Activated CD4-positive, alpha-beta memory T cell treated with anti-CD3 and anti-CD28 coated beads, Interleukin-2, amount 10 ng/mL, durations not matched to agents 7 days and 5 days (primary cell): ENCODE measurements at regions not wholly inside any gene's neighbourhood (a gene's known extent, or its start where the extent isn't known, plus 50 kb on each side); places are given as distances from the start of the nearest gene placed in this dataset.
"Not testable (repeated sequence)": the region's sequence is repeated elsewhere in the genome, so short reads cannot be mapped to it uniquely, and the experiment has no call there.

Experiments used
- CTCF ChIA-PET: fragments of 350-600 bp; sonication (Branson Sonifier 250); formaldehyde crosslinking; loops from one replicate; lab custom pipeline; 2021; ENCODE audit warnings: antibody characterized with exemption, inconsistent platforms; lab: Charles Lee
- POLR2A ChIA-PET: fragments of 350-600 bp; sonication (Branson Sonifier 250); formaldehyde crosslinking; loops from one replicate; lab custom pipeline; 2021; ENCODE audit warnings: antibody characterized with exemption; lab: Charles Lee
- DNase-seq: peaks from one replicate; pipeline ENCODE4 v3.0.0-alpha.2; 2020
- H3K27ac Mint-ChIP-seq: one replicate; pipeline ENCODE4 v1.8.0; 2021; ENCODE audit warnings: mild to moderate bottlenecking, mixed read lengths
- H3K27me3 Mint-ChIP-seq: one replicate; pipeline ENCODE4 v1.8.0; 2021; ENCODE audit warnings: mixed read lengths
- H3K36me3 Mint-ChIP-seq: one replicate; pipeline ENCODE4 v1.8.0; 2021; ENCODE audit warnings: low read depth, mixed read lengths
- H3K4me1 Mint-ChIP-seq: one replicate; pipeline ENCODE4 v1.8.0; 2021; ENCODE audit warnings: mixed read lengths
- H3K4me3 Mint-ChIP-seq: one replicate; pipeline ENCODE4 v1.8.0; 2021; ENCODE audit warnings: mild to moderate bottlenecking, mixed read lengths
- H3K9me3 Mint-ChIP-seq: one replicate; pipeline ENCODE4 v1.8.0; 2021; ENCODE audit warnings: mixed read lengths

DNA sequence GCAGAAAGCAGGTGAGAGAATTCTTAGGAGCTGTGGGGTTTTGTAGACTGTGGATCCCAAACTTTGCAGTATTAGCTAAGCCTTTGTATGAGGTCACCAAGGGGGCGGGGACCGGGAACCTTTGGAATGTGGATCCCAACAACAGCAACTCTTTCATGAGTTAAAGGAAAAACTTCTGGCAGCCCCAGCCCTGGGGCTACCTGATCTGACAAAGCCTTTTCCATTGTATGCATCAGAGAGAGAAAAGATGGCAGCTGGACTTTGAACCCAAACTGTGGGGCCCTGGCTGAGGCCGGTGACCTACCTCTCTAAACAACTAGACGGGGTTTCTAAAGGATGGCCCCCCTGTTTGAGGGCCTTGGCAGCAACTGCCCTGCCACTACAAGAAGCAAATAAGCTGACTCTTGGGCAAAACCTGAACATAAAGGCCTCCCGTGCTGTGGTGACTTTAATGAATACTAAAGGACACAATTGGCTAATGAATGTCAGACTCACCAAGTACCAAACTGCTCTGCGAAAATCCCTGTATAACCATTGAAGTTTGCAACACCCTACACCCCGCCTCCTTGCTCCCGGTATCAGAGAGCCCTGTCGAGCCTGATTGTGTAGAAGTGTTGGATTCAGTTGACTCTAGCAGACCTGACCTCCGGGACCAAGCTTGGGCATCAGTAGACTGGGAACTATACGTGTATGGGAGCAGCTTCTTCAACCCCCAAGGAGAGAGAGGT lies 146.9 kb upstream of the OSBPL11 start:
- H3K27ac Mint-ChIP-seq, H3K4me1 Mint-ChIP-seq, H3K27me3 Mint-ChIP-seq, H3K36me3 Mint-ChIP-seq, POLR2A ChIA-PET, DNase-seq, H3K4me3 Mint-ChIP-seq, CTCF ChIA-PET, H3K9me3 Mint-ChIP-seq: not testable (repeated sequence)

DNA sequence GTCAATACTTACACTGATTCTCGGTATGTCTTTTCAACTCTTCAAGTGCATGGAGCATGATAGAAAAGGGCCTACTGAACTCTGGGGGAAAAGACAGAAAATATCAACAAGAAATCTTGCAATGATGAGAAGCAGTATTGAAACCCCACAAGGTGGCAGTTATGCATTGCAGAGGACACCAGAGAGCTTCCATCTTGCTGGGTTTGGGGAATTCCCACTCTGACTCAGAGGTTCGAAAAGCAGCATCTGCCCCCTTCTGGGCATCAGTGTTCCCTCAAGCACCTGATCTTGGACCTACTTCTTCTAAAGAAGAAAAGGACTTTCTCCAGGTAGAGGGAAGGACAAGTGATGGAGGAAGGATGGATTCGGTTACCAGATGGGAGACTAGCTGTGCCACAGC lies 147.5 kb upstream of the OSBPL11 start:
- H3K4me3 Mint-ChIP-seq, POLR2A ChIA-PET, H3K27ac Mint-ChIP-seq, H3K27me3 Mint-ChIP-seq, CTCF ChIA-PET, H3K9me3 Mint-ChIP-seq, H3K36me3 Mint-ChIP-seq, H3K4me1 Mint-ChIP-seq: not testable (repeated sequence)
- DNase-seq = peak; percentile 49

DNA sequence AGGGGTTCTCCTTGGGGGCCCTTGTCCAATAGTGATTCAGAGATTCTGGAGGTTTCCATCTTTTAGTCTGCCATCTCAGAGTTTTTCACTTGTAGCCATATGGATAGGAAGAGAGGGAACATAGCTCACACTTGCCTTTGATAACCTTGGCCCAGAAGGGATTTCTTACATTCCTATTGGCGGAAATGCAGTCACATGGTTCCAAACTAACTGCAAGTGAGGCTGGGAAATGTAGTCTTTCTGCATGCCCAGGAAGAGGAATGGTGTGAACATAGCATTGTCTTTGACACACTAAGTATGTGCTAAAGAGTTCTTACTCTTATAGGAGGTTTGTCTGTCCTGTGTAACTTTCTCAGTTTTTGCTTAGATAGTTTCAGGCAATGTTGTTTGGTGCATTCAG lies 161.8 kb upstream of the OSBPL11 start:
- H3K4me3 Mint-ChIP-seq, DNase-seq, H3K9me3 Mint-ChIP-seq, H3K27me3 Mint-ChIP-seq, H3K4me1 Mint-ChIP-seq, H3K36me3 Mint-ChIP-seq, H3K27ac Mint-ChIP-seq, CTCF ChIA-PET, POLR2A ChIA-PET: not testable (repeated sequence)

DNA sequence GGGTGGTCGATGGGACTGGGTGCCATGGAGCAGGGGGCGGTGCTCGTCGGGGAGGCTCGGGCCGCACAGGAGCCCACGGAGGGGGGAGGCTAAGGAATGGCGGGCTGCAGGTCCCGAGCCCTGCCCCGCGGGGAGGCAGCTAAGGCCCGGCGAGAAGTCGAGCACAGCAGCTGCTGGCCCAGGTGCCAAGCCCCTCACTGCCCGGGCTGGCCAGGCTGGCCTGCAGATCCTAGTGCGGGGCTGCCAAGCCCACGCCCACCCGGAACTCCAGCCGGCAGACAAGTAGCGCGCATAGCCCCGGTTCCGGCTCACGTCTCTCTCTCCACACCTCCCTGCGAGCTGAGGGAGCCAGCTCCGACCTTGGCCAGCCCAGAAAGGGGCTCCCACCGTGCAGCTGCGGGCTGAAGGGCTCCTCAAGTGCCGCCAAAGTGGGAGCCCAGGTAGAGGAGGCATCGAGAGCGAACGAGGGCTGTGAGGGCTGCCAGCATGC lies 163.4 kb upstream of the OSBPL11 start:
- H3K9me3 Mint-ChIP-seq, H3K4me1 Mint-ChIP-seq, POLR2A ChIA-PET, H3K4me3 Mint-ChIP-seq, DNase-seq, CTCF ChIA-PET, H3K27ac Mint-ChIP-seq, H3K36me3 Mint-ChIP-seq: not testable (repeated sequence)
- H3K27me3 Mint-ChIP-seq = peaks cover 14% of the 10 kb centered on the region

DNA sequence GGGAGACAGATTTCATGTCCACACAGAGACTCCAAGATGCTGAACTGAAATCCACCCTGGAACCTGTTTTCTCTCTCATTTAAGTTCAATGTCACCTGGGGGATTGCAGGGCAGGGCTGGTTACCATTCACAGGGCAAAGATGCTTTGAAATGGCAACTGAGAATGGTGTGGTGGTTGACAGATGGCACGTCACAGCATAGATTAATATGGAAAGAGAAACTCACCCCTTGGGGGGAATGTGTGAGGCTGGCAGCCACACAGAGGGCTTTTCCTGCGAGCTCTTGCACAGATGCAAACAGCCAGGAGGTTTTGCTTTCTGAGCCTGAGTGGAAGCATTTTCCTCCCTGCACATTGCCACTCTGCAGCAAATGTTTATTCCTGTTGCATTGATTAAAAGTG lies 167.3 kb upstream of the OSBPL11 start:
- H3K36me3 Mint-ChIP-seq, H3K4me1 Mint-ChIP-seq, CTCF ChIA-PET, H3K9me3 Mint-ChIP-seq, POLR2A ChIA-PET, H3K27ac Mint-ChIP-seq, DNase-seq, H3K4me3 Mint-ChIP-seq: not testable (repeated sequence)
- H3K27me3 Mint-ChIP-seq = peaks cover 40% of the 10 kb centered on the region

DNA sequence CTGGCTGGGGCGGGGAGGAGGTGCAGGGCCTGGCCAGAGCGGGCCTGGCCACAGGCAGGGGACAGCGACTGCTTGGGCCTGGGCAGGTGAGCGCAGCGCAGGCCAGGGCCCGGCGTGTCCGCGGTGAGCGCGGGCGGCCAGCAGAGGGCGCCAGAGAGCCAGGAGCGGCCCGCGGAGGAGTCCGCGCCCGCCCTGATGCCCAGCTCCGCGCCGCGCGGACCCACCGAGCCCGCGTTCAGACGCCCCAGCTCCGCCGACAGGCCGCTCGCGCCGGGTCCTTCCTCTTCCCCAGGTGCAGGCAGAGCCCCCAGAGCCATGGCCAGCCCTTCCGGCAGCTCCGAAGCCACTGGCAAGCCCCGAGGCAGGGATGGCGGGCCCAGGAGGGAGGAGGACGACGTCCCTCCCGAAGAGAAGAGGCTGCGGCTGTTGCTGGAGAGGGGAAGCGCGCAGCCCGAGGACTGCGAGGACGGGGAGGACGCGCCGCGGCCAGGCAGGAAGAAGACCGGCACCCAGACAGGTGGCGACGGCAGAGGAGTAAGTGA lies 171.1 kb upstream of the OSBPL11 start:
- H3K27me3 Mint-ChIP-seq = peaks cover 43% of the 10 kb centered on the region
- H3K4me1 Mint-ChIP-seq, H3K36me3 Mint-ChIP-seq, H3K9me3 Mint-ChIP-seq, H3K27ac Mint-ChIP-seq, POLR2A ChIA-PET: not testable (repeated sequence)
- CTCF ChIA-PET = interaction anchor here (0.7 kb wide), 2 partner anchors 152 to 1034 kb away, joined by 3 read pairs; no protein-coding TSS in a partner anchor
- DNase-seq = peak; percentile 47
- H3K4me3 Mint-ChIP-seq = peak overlapping the region; percentile 27

DNA sequence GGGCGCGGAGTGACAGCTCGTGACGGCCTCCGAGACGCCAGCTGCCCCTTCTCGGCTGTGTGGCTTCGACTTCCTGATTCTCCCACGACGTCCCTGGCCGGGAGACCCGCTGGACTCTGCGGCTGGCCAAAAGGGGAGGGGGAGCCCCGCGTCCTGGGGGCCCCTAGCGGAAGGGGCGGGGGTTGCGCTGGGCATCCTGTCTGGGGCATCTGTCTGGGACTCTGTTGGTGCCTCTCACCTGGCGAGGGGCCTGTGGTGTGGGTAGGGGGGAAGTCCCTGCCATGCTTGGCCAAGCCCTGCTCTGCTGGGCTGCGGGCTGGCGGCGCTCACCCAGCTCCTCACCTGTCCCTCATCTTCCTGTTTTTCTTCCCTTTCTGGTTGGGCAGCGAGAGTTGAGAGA lies 171.6 kb upstream of the OSBPL11 start:
- Mint-ChIP-seq H3K4me3 (peak overlapping the region; percentile 67), H3K27me3 (peaks cover 41% of the 10 kb centered on the region)
- CTCF ChIA-PET = interaction anchor here (0.7 kb wide), 2 partner anchors 151 to 1035 kb away, joined by 3 read pairs; no protein-coding TSS in a partner anchor
- H3K4me1 Mint-ChIP-seq, H3K36me3 Mint-ChIP-seq, H3K9me3 Mint-ChIP-seq, POLR2A ChIA-PET, DNase-seq, H3K27ac Mint-ChIP-seq: not testable (repeated sequence)

DNA sequence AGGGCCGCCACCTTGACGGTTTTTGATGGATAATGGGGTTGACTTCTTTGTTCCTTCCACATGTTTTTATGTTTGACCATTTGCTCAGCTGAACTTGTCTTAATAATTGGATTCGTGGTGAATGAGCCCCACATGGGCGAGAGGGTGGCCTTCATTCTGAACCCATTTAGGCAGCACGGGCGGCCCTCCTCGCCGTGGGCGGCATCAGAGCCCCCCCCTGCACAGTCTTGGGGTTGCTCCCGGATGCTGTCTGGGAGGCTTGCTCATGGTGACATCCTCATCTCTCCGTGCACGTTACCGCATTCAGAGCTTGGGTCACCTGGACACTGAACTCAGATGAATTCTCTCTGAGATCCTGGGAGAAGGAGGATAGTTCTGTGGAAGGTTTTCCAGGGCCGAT lies 172.3 kb upstream of the OSBPL11 start:
- Mint-ChIP-seq H3K4me1 (peaks cover 4% of the 10 kb centered on the region), H3K4me3 (peak overlapping the region; percentile 67), H3K36me3 (no peaks in the 10 kb centered on the region), H3K9me3 (no peaks in the 10 kb centered on the region), H3K27ac (no peak overlapping the region), H3K27me3 (peaks cover 35% of the 10 kb centered on the region)
- no peak for DNase-seq
- POLR2A ChIA-PET = no interaction called here
- CTCF ChIA-PET = no interaction called here

DNA sequence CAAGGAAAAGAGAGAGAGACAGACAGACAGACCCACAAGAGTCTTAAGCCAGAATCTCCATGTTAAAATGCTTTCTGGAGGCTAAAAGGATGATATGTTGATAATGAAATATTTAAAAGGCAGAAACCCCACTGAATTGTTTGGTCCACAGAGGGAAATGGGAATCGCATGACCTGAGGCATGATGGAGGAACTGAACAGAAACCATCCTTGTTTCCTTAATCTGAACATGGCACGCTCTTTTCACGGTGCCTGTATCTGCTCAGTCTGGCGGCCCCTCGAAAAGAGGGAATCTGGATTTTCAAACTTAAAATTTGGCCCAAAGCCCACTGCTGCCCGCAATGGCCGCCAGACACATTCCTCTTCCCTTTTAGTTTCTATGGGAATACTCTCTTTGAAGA lies 173.5 kb upstream of the OSBPL11 start:
- H3K9me3 Mint-ChIP-seq, H3K36me3 Mint-ChIP-seq, H3K4me3 Mint-ChIP-seq, DNase-seq, H3K4me1 Mint-ChIP-seq, CTCF ChIA-PET, H3K27ac Mint-ChIP-seq, POLR2A ChIA-PET: not testable (repeated sequence)
- peaks cover 32% of the 10 kb centered on the region for H3K27me3 Mint-ChIP-seq

DNA sequence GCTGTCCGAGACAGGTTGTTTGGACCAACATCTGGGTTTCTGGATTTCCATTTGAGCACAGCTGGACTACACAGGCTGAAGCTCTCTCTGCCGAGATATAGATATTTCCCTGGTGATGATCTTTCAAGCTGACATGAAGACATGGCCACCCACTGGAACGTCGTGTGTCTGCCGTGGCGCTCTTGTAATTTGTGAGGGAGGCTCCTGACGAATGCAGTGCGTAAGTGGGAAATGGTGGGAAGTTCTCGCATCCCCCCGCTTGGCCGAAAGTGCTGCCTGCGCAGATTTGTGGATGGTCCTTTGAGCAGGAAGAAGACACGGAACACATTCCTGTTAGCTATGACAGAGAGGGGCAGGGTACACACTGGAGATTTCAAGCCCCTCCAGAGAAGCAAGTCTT lies 176.2 kb upstream of the OSBPL11 start:
- peaks cover 13% of the 10 kb centered on the region for H3K27me3 Mint-ChIP-seq
- H3K4me3 Mint-ChIP-seq, DNase-seq, POLR2A ChIA-PET, CTCF ChIA-PET, H3K36me3 Mint-ChIP-seq, H3K27ac Mint-ChIP-seq, H3K9me3 Mint-ChIP-seq, H3K4me1 Mint-ChIP-seq: not testable (repeated sequence)

DNA sequence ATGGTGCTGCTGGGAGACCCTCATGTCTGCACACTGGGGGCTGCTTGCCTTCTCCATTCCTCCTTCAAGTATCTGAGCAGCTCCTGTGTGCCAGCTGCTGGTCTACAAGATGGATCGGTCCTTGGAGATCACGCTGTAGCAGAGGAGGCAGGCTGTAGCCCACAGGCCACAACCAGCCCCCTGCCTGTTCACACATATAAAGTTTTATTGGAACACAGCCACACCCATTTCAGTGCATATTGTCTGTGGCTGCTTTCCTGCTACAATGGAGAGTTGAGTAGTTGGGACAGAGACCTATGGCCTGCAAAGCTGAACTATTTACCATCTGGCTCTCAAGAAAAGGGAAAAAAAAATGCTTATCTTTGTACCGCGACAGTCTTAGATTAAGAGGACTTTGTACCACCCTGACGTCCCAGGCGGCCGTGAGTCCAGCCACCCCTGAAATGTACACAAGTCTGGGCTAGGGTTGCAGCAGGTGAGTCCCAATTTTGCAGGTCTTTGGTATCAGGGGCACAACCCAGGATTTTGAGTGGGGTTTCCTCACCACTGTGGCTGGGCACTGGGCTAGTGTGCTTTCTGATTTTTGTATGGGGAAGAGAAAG lies 179.2 kb upstream of the OSBPL11 start:
- CTCF ChIA-PET = not testable (repeated sequence)

DNA sequence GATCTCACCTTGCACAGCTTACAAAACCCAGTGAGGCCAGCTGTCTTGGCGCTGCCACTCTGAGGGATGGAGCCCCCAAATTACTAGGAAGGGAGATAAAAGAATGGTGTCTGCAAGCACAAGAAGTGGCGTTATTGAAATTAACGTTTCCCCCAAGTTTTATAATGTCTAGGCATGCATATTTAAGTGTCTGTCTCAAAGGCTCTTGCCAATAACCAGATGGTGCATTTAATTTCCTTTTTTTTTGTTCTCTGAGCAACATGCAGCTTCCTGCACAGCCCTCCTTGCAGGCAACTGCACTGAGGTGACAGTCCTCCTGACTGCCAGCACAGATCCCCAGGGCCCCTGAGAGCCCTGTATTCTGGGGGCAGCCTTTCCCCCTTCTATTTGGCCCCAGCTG lies 179.8 kb upstream of the OSBPL11 start:
- CTCF ChIA-PET, H3K4me3 Mint-ChIP-seq, H3K4me1 Mint-ChIP-seq, POLR2A ChIA-PET, H3K9me3 Mint-ChIP-seq, H3K27me3 Mint-ChIP-seq, DNase-seq, H3K27ac Mint-ChIP-seq, H3K36me3 Mint-ChIP-seq: not testable (repeated sequence)

More for the DNA sequence above, 179.2 kb upstream of the OSBPL11 start:
- POLR2A ChIA-PET, H3K36me3 Mint-ChIP-seq, H3K9me3 Mint-ChIP-seq, DNase-seq, H3K27ac Mint-ChIP-seq, H3K27me3 Mint-ChIP-seq, H3K4me1 Mint-ChIP-seq, H3K4me3 Mint-ChIP-seq: not testable (repeated sequence)

DNA sequence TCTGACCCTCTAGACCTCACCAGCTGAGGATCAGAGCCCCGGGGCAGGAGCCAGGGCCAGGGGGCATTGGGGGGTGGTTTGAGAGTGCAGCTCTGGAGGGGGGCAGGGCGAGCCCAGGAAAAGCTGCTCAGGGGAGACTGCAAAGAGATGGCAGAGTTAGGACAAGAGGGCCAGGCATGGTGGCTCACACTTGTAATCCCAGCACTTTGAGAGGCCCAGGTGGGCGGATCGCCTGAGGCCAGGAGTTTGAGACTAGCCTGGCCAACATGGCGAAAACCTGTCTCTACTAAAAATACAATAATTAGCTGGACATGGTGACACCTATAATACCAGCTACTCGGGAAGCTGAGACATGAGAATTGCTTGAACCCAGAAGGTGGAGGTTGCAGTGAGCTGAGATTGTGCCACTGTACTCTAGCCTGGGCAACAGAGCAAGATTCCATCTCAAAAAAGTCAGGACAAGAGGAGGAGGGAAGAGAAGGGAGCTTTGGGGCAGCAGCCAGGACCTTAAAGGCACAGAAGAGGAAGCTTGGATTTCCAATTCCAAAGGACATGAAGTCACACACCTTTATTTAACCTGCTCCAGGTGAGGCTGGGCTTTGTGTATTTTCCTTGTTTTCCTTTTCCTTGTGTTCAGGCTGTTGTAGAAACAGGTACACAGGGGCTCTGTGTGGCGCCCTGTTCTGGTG lies 180.5 kb upstream of the OSBPL11 start:
- H3K4me3 Mint-ChIP-seq, H3K4me1 Mint-ChIP-seq, H3K27me3 Mint-ChIP-seq, POLR2A ChIA-PET, H3K27ac Mint-ChIP-seq, H3K9me3 Mint-ChIP-seq, DNase-seq, H3K36me3 Mint-ChIP-seq, CTCF ChIA-PET: not testable (repeated sequence)
